H9 (cell line): ENCODE measurements at regions not wholly inside any gene's neighbourhood (a gene's known extent, or its start where the extent isn't known, plus 50 kb on each side); places are given as distances from the start of the nearest gene placed in this dataset.

ENCODE experiments used
- DNase-seq: peaks from one replicate; pipeline ENCODE4 v3.0.0-alpha.2; 2017
- H2AFZ ChIP-seq: one replicate; pipeline ENCODE4 v1.6.1; 2013; ENCODE audit warnings: mild to moderate bottlenecking, low read length, control low read depth, moderate library complexity
- H2AK5ac ChIP-seq: 2 replicates; pipeline ENCODE4 v1.6.1; 2013; ENCODE audit warnings: low read length, control low read depth, mixed read lengths; ENCODE audit not compliant: insufficient read length
- H2BK120ac ChIP-seq: one replicate; pipeline ENCODE4 v1.6.1; 2013; ENCODE audit warnings: low read depth, mild to moderate bottlenecking, low read length, control low read depth, inconsistent platforms; ENCODE audit not compliant: poor library complexity, severe bottlenecking
- H2BK12ac ChIP-seq: 2 replicates; pipeline ENCODE4 v1.6.1; 2013; ENCODE audit warnings: low read length, control low read depth, mixed read lengths, low read depth; ENCODE audit not compliant: insufficient read length
- H2BK15ac ChIP-seq: 2 replicates; pipeline ENCODE4 v1.6.1; 2013; ENCODE audit warnings: low read depth, low read length, control low read depth
- H2BK20ac ChIP-seq: one replicate; pipeline ENCODE4 v1.6.1; 2013; ENCODE audit warnings: low read depth, mild to moderate bottlenecking, low read length, control low read depth, inconsistent platforms; ENCODE audit not compliant: poor library complexity, severe bottlenecking
- H2BK5ac ChIP-seq: 2 replicates; pipeline ENCODE4 v1.6.1; 2013; ENCODE audit warnings: low read length, control low read depth, mixed read lengths; ENCODE audit not compliant: insufficient read length
- H3K14ac ChIP-seq: 2 replicates; pipeline ENCODE4 v1.6.1; 2013; ENCODE audit warnings: low read length, control low read depth; ENCODE audit not compliant: insufficient read depth
- H3K18ac ChIP-seq: 2 replicates; pipeline ENCODE4 v1.6.1; 2013; ENCODE audit warnings: low read depth, mild to moderate bottlenecking, mixed read lengths, low read length, control low read depth; ENCODE audit not compliant: insufficient read length
- H3K23ac ChIP-seq: 2 replicates; pipeline ENCODE4 v1.6.1; 2013; ENCODE audit warnings: low read length, control low read depth, mixed read lengths, low read depth; ENCODE audit not compliant: insufficient read length
- H3K23me2 ChIP-seq: 2 replicates; pipeline ENCODE4 v1.6.1; 2013; ENCODE audit warnings: low read depth, mild to moderate bottlenecking, mixed read lengths, low read length, control low read depth; ENCODE audit not compliant: insufficient read length, poor library complexity, severe bottlenecking
- H3K27ac ChIP-seq: 2 replicates; pipeline ENCODE4 v1.5.1; 2013; ENCODE audit warnings: low read length, control low read depth, mixed read lengths, low read depth; ENCODE audit not compliant: insufficient read length
- H3K27me3 ChIP-seq: 2 replicates; pipeline ENCODE4 v1.6.1; 2013; ENCODE audit warnings: low read length, control low read depth, inconsistent platforms; ENCODE audit not compliant: insufficient read depth
- H3K4ac ChIP-seq: 2 replicates; pipeline ENCODE4 v1.6.1; 2013; ENCODE audit warnings: low read depth, mild to moderate bottlenecking, control low read depth, inconsistent platforms, low read length, moderate library complexity
- H3K4me1 ChIP-seq: 2 replicates; pipeline ENCODE4 v1.6.1; 2013; ENCODE audit warnings: low read length, control low read depth, inconsistent platforms; ENCODE audit not compliant: insufficient read depth
- H3K4me2 ChIP-seq: 2 replicates; pipeline ENCODE4 v1.6.1; 2013; ENCODE audit warnings: low read length, control low read depth, mixed read lengths; ENCODE audit not compliant: insufficient read length, insufficient read depth
- H3K56ac ChIP-seq: 2 replicates; pipeline ENCODE4 v1.6.1; 2013; ENCODE audit warnings: low read depth, mild to moderate bottlenecking, mixed read lengths, low read length, control low read depth; ENCODE audit not compliant: insufficient read length
- H3K79me1 ChIP-seq: 2 replicates; pipeline ENCODE4 v1.6.1; 2013; ENCODE audit warnings: low read depth, mild to moderate bottlenecking, moderate library complexity, low read length, control low read depth, inconsistent platforms; ENCODE audit not compliant: insufficient read depth, poor library complexity, severe bottlenecking
- H3K79me2 ChIP-seq: 2 replicates; pipeline ENCODE4 v1.6.1; 2013; ENCODE audit warnings: low read length, control low read depth, inconsistent platforms; ENCODE audit not compliant: insufficient read depth
- H3K9ac ChIP-seq: 2 replicates; pipeline ENCODE4 v1.6.1; 2013; ENCODE audit warnings: low read length, control low read depth, mixed read lengths; ENCODE audit not compliant: insufficient read length; ENCODE audit errors: extremely low read depth
- H3K9me3 ChIP-seq: one replicate; pipeline ENCODE4 v1.6.1; 2013; ENCODE audit warnings: low read depth, low read length, inconsistent platforms; ENCODE audit not compliant: control insufficient read depth
- H3T11ph ChIP-seq: one replicate; pipeline ENCODE4 v1.6.1; 2013; ENCODE audit warnings: mild to moderate bottlenecking, low read length, control low read depth, inconsistent platforms
- H4K20me1 ChIP-seq: one replicate; pipeline ENCODE4 v1.6.1; 2013; ENCODE audit not compliant: control insufficient read depth, insufficient read length, insufficient read depth
- H4K5ac ChIP-seq: 2 replicates; pipeline ENCODE4 v1.6.1; 2013; ENCODE audit warnings: low read depth, mild to moderate bottlenecking, mixed read lengths, low read length, control low read depth; ENCODE audit not compliant: insufficient read length
- H4K8ac ChIP-seq: replicated peaks from 2 replicates; pipeline ENCODE4 v1.6.1; 2013; ENCODE audit warnings: low read length, control low read depth, mixed read lengths, low read depth; ENCODE audit not compliant: insufficient read length
- H4K91ac ChIP-seq: 2 replicates; pipeline ENCODE4 v1.6.1; 2013; ENCODE audit warnings: low read depth, mild to moderate bottlenecking, moderate library complexity, mixed read lengths, low read length, control low read depth; ENCODE audit not compliant: insufficient read length
- H3K27ac Mint-ChIP-seq, 3 experiments: 2 replicates in 2 of 3; 3 replicates in 1 of 3; pipeline ENCODE4 v1.8.0; 2020 to 2021; ENCODE audit warnings: mixed read lengths in 3 of 3, mild to moderate bottlenecking in 1 of 3, moderate library complexity in 1 of 3
- H3K27me3 Mint-ChIP-seq: 2 replicates; pipeline ENCODE4 v1.8.0; 2021; ENCODE audit warnings: low read depth, mild to moderate bottlenecking, moderate library complexity, mixed read lengths
- H3K36me3 Mint-ChIP-seq, 3 experiments: 2 replicates in 2 of 3; 3 replicates in 1 of 3; pipeline ENCODE4 v1.8.0; 2020 to 2021; ENCODE audit warnings: low read depth in 3 of 3, mixed read lengths in 3 of 3; ENCODE audit not compliant: insufficient read depth in 1 of 3
- H3K4me1 Mint-ChIP-seq, 2 experiments: 2 replicates each; pipeline ENCODE4 v1.8.0; 2020; ENCODE audit warnings: mixed read lengths in 2 of 2
- H3K4me3 Mint-ChIP-seq, 2 experiments: 2 replicates in 1 of 2; 3 replicates in 1 of 2; pipeline ENCODE4 v1.8.0; 2020 to 2021; ENCODE audit warnings: mild to moderate bottlenecking in 2 of 2, mixed read lengths in 2 of 2, moderate library complexity in 1 of 2
- H3K9me3 Mint-ChIP-seq, 2 experiments: 2 replicates in 1 of 2; 3 replicates in 1 of 2; pipeline ENCODE4 v1.8.0; 2020; ENCODE audit warnings: mild to moderate bottlenecking in 2 of 2, mixed read lengths in 2 of 2, moderate library complexity in 1 of 2
- WGBS: extraction: QIAGEN DNeasy Blood & Tissue Kit; methylation state at CpG from one replicate; pipeline ENCODE4 v1.1.7; 2013; ENCODE audit warnings: missing lambda C conversion rate, low lambda C conversion rate, mixed read lengths; ENCODE audit not compliant: insufficient read length; ENCODE audit errors: extremely low coverage; 5-methylcytosine and 5-hydroxymethylcytosine counted together
- TF ChIP-seq, protein P1 (sequence below): fragments of 200-600 bp; sonication (generic); conservative IDR thresholded peaks from 3 replicates; pipeline ENCODE4 v1.8.0; 2021; ENCODE audit warnings: antibody characterized with exemption, mild to moderate bottlenecking

- peaks cover 1% of the 10 kb centered on the region; the same call in 1 of the 2 replicates for H3K27me3 Mint-ChIP-seq
- no peak for DNase-seq
- H3K79me1 ChIP-seq: no peaks in the 10 kb centered on the region
- H2BK15ac ChIP-seq: no peak overlapping the region
- H4K91ac ChIP-seq: no peak overlapping the region
- H3K27ac Mint-ChIP-seq: no peak overlapping the region
- peaks cover 8 to 15% of the 10 kb centered on the region in 2 experiments for H3K9me3 Mint-ChIP-seq
- H4K20me1 ChIP-seq: no peaks in the 10 kb centered on the region
- H4K5ac ChIP-seq: no peak overlapping the region
- H3K27ac ChIP-seq: no peak overlapping the region
- H3K14ac ChIP-seq: no peak overlapping the region
- H3K79me2 ChIP-seq: no peaks in the 10 kb centered on the region
- H3K23ac ChIP-seq: no peak overlapping the region
- H3K56ac ChIP-seq: no peak overlapping the region
- H3K9me3 ChIP-seq: peaks cover 10% of the 10 kb centered on the region
- H2BK120ac ChIP-seq: no peak overlapping the region
- no peak overlapping the region for H3T11ph ChIP-seq
- H3K4me1 Mint-ChIP-seq: peaks cover 3 to 7% of the 10 kb centered on the region in 2 experiments; a peak in 1 of 4 replicates
- no peak overlapping the region for H2BK5ac ChIP-seq
- H3K36me3 Mint-ChIP-seq: peaks cover 0 to 16% (median 8%) of the 10 kb centered on the region in 3 experiments; a peak in 4 of 7 replicates
- no peaks in the 10 kb centered on the region for H3K23me2 ChIP-seq
- no peak overlapping the region for H2AK5ac ChIP-seq
- H4K8ac ChIP-seq: no peak overlapping the region
- no peak overlapping the region for H2BK12ac ChIP-seq
- H3K18ac ChIP-seq: no peak overlapping the region
- no peak overlapping the region for H3K4me2 ChIP-seq
- no peak overlapping the region for H3K4ac ChIP-seq
- H2BK20ac ChIP-seq: no peak overlapping the region
- no peak overlapping the region for H2AFZ ChIP-seq
- no peak overlapping the region for H3K4me3 Mint-ChIP-seq
- H3K9ac ChIP-seq: no peak overlapping the region
- WGBS: no CpG with 5 or more reads among the region's 2 CpGs
- no peaks in the 10 kb centered on the region for H3K27me3 ChIP-seq
- no peaks in the 10 kb centered on the region; the same call in 1 of the 2 replicates for H3K4me1 ChIP-seq
- TF ChIP-seq, protein P1, sequence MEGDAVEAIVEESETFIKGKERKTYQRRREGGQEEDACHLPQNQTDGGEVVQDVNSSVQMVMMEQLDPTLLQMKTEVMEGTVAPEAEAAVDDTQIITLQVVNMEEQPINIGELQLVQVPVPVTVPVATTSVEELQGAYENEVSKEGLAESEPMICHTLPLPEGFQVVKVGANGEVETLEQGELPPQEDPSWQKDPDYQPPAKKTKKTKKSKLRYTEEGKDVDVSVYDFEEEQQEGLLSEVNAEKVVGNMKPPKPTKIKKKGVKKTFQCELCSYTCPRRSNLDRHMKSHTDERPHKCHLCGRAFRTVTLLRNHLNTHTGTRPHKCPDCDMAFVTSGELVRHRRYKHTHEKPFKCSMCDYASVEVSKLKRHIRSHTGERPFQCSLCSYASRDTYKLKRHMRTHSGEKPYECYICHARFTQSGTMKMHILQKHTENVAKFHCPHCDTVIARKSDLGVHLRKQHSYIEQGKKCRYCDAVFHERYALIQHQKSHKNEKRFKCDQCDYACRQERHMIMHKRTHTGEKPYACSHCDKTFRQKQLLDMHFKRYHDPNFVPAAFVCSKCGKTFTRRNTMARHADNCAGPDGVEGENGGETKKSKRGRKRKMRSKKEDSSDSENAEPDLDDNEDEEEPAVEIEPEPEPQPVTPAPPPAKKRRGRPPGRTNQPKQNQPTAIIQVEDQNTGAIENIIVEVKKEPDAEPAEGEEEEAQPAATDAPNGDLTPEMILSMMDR: no peak
Observed at GRCh38 chr6:105759015-105759414, 327.1 kb upstream of the PRDM1 start.
